Ovary (tissue), 3 donors: ENCODE measurements at regions not wholly inside any gene's neighbourhood (a gene's known extent, or its start where the extent isn't known, plus 50 kb on each side); places are given as distances from the start of the nearest gene placed in this dataset.
"Not testable (repeated sequence)": the region's sequence is repeated elsewhere in the genome, so short reads cannot be mapped to it uniquely, and the experiment has no call there.

Source experiments
- EP300 ChIP-seq: sonication (generic); formaldehyde crosslinking; IDR thresholded peaks from one replicate; pipeline ENCODE4 v1.6.1; 2017; ENCODE audit warnings: antibody characterized with exemption
- POLR2A ChIP-seq: fragments of 450-650 bp; IDR thresholded peaks from one replicate; pipeline ENCODE4 v1.6.1; 2017; ENCODE audit warnings: antibody characterized with exemption, mild to moderate bottlenecking, moderate library complexity
- TF ChIP-seq, protein P1 (sequence below), 3 donors: fragments of 450-650 bp in 2 of 3; fragments of 200-600 bp in 1 of 3; IDR thresholded peaks; one replicate each; pipeline versions ENCODE4 v1.5.1 to v1.8.0; 2016 to 2022; ENCODE audit warnings: antibody characterized with exemption in 3 of 3, mild to moderate bottlenecking in 1 of 3
- donor health status: DM: no; HTN: no; CAD: no.

DNA sequence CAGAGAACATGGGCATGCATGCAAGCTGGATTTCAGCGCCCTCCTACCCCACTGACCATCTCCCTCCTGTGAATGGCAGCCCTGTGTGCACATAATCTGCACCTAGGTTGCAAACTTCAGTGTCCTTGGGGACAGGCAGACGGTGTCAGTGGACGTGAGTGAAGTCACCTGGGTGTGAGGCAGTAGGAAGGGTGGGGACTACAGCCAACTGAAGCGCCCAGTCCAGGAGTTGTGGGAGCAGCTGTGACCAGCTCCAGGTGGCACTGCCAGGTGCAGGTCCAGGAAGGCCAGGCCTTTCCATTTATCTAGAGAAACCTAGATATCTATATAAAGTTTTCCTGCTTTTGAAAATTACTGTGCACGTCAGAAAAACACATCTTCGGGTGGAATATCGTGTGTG lies 152.3 kb downstream of the BCL2L11 start:
- TF ChIP-seq, protein P1, sequence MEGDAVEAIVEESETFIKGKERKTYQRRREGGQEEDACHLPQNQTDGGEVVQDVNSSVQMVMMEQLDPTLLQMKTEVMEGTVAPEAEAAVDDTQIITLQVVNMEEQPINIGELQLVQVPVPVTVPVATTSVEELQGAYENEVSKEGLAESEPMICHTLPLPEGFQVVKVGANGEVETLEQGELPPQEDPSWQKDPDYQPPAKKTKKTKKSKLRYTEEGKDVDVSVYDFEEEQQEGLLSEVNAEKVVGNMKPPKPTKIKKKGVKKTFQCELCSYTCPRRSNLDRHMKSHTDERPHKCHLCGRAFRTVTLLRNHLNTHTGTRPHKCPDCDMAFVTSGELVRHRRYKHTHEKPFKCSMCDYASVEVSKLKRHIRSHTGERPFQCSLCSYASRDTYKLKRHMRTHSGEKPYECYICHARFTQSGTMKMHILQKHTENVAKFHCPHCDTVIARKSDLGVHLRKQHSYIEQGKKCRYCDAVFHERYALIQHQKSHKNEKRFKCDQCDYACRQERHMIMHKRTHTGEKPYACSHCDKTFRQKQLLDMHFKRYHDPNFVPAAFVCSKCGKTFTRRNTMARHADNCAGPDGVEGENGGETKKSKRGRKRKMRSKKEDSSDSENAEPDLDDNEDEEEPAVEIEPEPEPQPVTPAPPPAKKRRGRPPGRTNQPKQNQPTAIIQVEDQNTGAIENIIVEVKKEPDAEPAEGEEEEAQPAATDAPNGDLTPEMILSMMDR (IDR thresholded peaks at IDR 0.05): not testable (repeated sequence)
- TF ChIP-seq EP300, POLR2A: not testable (repeated sequence)
